Activated CD4-positive, alpha-beta T cell treated with anti-CD3 and anti-CD28 coated beads for 48 hours (primary cell): ENCODE measurements at regions not wholly inside any gene's neighbourhood (a gene's known extent, or its start where the extent isn't known, plus 50 kb on each side); places are given as distances from the start of the nearest gene placed in this dataset.

Experiments used
- DNase-seq: peaks from one replicate; pipeline ENCODE4 v3.0.0-alpha.2; 2020

- DNase-seq = no peak
Observed at GRCh38 chr4:110780538-110780937, 157.7 kb upstream of the PITX2 start.

GRCh38 chr4:110781944-110782343, 159.1 kb upstream of the PITX2 start:
- no peak for DNase-seq

- no peak for DNase-seq
Observed at GRCh38 chr4:110787109-110787508, 164.2 kb upstream of the PITX2 start.

GRCh38 chr4:110787707-110788106, 164.8 kb upstream of the PITX2 start:
- no peak for DNase-seq

GRCh38 chr4:110788302-110788701, 165.4 kb upstream of the PITX2 start:
- DNase-seq = no peak

- no peak for DNase-seq
Observed at GRCh38 chr4:110792036-110792435, 169.2 kb upstream of the PITX2 start.

- no peak for DNase-seq
Observed at GRCh38 chr4:110793381-110793801, 170.5 kb upstream of the PITX2 start.

GRCh38 chr4:110793890-110794554, 171.1 kb upstream of the PITX2 start:
- no peak for DNase-seq

- no peak for DNase-seq
Observed at GRCh38 chr4:110795971-110796370, 173.1 kb upstream of the PITX2 start.

GRCh38 chr4:110797486-110797885, 174.6 kb upstream of the PITX2 start:
- DNase-seq = no peak

- DNase-seq = no peak
Observed at GRCh38 chr4:110798687-110799086, 175.8 kb upstream of the PITX2 start.

- no peak for DNase-seq
Observed at GRCh38 chr4:110799211-110799610, 176.3 kb upstream of the PITX2 start.

- DNase-seq = no peak
Observed at GRCh38 chr4:110801591-110801990, 178.7 kb upstream of the PITX2 start.

- DNase-seq = no peak
Observed at GRCh38 chr4:110808351-110808878, 185.5 kb upstream of the PITX2 start.

- DNase-seq = no peak
Observed at GRCh38 chr4:110815950-110816349, 193.1 kb upstream of the PITX2 start.

GRCh38 chr4:110816367-110816766, 193.5 kb upstream of the PITX2 start:
- DNase-seq = no peak

- DNase-seq = no peak
Observed at GRCh38 chr4:110821186-110821585, 198.3 kb upstream of the PITX2 start.

- no peak for DNase-seq
Observed at GRCh38 chr4:110823251-110823650, 200.4 kb upstream of the PITX2 start.

GRCh38 chr4:110824344-110824743, 201.5 kb upstream of the PITX2 start:
- DNase-seq = no peak

GRCh38 chr4:110826656-110827055, 203.8 kb upstream of the PITX2 start:
- DNase-seq = no peak

- no peak for DNase-seq
Observed at GRCh38 chr4:110830461-110830860, 207.6 kb upstream of the PITX2 start.

GRCh38 chr4:110837896-110838450, 215.1 kb upstream of the PITX2 start:
- DNase-seq = no peak

- no peak for DNase-seq
Observed at GRCh38 chr4:110840221-110840654, 217.4 kb upstream of the PITX2 start.

- DNase-seq = no peak
Observed at GRCh38 chr4:110848787-110849186, 225.9 kb upstream of the PITX2 start.

- DNase-seq = no peak
Observed at GRCh38 chr4:110849461-110849860, 226.6 kb upstream of the PITX2 start.
